H4 (cell line): ENCODE measurements at regions not wholly inside any gene's neighbourhood (a gene's known extent, or its start where the extent isn't known, plus 50 kb on each side); places are given as distances from the start of the nearest gene placed in this dataset.

Experiments
- DNase-seq: peaks from one replicate; pipeline ENCODE4 v3.0.0-alpha.2; 2015; ENCODE audit warnings: low spot score

DNA sequence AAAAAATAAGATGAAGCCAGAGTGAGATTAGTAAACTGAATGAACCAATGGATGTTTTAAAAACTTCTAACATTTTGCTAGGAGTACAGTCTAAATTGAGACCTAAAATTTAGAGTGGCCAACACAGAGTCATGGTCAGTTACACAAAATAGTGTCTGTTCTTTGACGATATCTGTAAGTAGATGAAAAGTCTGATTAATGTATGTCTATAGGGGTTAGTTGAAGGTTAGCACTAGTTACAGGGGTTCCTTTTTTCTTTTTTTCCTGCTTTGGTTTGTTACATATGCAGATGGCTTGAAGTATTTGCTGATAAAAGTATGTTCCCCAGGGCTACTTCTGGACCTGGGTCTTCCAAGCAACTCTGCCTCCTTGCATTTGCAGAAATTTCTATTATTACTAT lies 90.1 kb upstream of the MTPN start:
- DNase-seq = no peak

DNA sequence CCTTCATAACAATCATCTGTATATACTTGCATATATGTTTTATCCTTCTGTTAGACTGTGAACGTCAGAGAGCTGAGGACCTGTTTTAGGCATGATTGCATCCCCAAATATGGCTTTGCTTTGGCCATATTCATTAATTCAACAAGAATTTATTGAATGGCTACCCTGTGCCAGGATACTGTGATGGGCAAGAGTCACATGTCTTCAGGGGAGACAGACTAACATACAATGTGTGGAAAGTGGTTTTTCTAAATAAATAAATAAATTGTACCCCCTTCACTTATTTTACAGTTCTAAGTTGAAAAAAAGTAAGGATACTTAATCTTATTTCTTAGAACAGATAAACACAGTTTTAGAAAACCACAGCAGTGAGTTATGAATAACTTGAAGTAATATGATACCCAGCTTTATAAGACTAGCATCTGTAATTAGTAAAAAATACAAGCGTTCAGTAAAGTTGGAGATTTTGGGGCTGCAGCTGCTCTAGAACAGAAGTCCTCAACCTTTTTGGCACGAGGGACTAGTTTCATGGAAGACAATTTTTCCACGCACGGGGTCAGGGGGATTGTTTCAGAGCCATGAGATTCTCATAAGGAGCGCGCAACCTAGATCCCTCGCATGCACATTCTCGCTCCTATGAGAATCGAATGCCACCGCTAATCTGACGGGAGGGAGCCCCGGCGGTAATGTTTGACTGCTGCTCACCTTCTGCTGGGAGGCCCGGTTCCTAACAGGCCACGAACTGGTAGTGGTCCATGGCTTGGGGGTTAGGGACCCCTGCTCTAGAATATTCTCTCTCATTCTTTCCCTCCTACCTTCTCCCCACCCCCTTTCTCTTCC lies 89.4 kb upstream of the MTPN start:
- DNase-seq = no peak

DNA sequence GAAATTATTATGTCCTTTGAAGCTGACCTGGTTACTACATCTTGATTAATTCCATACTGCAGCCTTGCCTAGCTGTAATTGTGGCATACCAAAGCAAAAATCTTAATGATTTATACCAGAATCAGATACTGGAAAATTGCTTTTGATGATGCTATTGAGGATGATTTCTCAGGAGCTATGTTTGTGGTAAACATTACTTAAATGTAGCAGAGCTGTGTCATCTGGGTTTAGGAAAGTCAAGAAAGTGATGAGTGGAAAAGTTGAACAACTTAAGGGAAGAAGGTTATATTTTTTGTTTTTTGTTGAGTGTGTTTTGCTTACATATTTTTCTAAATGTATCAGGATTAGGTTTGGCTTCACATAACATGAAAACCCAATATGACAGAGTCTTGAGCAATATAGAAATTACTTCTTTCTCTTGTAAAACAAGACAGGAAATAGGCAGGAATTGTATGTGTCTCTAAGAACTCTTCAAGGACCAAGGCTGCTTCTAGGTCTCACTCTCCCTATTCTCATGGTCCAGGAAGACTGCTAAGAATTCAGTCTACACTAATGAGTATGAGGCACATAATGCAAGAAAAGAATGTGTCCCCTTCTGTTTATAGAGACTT lies 87.6 kb upstream of the MTPN start:
- no peak for DNase-seq

DNA sequence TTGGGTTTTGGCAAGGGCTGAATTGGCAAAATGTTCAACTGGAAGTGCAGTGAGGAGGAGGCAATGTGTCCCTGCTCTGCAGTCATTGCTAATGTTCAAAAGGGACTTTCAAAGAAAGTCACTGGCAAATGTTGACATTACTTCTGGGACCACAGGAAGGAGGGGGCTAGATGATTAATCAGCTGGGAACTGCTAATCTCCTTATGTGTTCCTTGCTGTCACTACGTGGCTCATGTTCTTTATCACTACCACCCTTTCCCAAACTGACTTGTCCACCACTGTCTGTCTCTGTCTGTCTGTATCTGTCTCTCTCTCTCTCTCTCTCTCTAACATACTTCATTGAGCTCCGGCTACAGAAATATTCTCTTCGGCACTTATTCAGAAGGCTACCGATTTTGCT lies 86.9 kb upstream of the MTPN start:
- DNase-seq = no peak

DNA sequence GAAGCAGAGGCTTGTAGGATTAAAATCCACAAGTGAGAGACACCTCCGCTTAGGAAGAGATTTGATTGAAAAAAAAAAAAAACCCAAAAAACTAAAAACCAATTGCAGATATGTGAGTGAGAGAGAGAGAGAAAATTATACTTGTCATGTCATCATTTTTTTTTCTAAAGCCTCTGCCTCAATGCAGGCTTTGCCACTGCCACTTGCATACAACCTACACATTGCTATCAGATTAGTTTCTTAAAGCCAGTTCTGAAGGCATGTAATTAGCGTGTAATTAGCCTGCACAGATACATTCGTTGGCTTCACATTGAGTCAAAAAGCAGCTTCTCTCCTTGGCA lies 86.1 kb upstream of the MTPN start:
- DNase-seq = no peak

DNA sequence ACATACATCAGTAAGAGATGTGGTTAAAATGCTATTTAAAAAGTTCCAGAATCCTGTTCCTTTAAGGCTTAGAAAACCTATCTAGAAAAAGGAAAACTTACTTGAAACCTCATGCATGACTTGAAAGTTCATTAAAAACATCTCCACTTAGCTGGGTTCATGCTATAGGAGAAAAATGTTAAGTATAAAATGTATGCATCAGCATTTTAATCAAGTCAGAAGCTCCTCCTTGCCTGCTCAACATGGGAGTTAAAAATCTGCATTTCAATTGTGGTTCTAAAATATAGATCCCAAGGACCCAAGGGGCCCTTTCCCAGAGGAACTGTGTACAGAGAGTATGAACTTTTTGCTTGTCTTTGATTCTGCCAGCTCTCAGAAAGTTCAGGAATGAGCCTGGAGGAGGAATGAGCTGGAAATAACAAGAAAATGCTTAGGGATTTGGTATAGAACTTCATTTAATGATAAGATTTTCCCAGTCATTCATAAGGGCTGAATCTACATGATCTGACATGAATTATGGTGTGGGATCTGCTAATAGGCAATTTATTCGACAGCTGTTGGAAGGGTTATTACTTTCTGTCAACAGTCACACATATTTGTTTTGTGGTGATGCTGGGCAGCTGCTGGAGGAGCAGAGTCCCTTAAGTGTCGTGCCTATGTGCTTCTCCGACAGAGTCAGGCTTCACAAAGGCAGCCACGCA lies 85.6 kb upstream of the MTPN start:
- DNase-seq = no peak

DNA sequence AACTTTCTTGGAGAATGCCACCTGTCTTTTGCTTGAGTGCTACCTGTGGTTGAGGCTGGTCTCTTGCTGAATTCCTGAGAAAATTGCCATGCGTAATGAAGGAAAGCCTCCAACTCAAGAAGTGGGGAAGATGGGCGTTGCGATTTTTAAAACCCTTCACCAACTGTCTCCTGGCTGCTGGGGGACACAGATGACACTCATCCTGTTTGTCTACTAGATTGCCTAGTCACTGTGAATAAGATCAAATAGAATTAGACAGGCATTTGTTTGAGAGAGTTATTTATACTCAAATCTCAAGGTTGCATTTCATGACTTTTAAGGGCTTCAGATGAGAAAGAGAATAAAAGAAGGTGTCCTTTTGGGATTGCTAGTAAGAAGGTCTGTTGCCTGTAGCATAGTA lies 84.3 kb upstream of the MTPN start:
- no peak for DNase-seq

- DNase-seq = no peak
Observed at GRCh38 chr7:136058546-136058945, 81.4 kb upstream of the MTPN start.

DNA sequence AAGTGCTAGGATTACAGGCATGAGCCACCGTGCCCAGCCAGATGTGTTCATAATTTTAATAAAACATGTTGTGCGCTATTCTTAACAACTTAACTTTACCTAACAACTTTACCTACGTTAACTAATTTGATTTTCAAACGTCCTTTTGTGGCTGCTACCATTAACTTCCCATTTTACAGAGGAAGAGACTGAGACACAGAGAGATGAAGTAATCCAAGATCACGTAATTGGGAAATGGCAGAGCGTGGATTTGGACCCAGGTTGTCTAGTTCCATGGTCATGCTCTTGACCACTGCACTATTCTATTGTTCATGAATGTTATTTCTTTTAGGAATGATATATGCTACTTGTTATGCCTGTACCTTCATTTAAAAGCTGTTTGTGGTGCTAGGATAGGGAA lies 80.3 kb upstream of the MTPN start:
- no peak for DNase-seq

DNA sequence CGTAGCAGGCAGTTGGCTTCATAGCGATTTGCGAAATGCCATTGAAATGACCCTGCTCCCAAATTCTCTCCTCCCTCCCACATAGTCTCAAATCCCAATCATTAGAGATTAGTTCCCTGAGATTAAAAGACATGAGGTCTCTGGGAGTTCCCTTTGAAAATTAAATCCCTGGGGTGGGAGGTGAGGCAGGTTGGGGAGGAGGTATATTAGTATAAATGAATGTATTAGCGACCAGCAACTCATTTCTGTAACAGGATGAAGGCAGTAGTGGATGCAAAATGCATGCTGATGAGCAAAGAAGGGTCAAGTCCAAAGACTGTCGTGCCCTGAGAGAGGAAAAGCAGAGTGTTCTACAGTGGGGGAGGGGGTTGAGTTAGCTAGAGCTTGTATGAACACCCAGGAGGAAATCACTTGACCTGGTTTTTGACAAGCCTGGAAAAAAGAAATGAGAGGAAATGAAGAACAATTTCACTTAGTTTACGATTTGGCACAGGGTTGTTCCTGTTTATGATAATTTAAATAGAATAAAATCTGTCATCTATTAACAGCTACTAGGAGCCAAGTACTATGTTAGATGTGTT lies 79.6 kb upstream of the MTPN start:
- no peak for DNase-seq

DNA sequence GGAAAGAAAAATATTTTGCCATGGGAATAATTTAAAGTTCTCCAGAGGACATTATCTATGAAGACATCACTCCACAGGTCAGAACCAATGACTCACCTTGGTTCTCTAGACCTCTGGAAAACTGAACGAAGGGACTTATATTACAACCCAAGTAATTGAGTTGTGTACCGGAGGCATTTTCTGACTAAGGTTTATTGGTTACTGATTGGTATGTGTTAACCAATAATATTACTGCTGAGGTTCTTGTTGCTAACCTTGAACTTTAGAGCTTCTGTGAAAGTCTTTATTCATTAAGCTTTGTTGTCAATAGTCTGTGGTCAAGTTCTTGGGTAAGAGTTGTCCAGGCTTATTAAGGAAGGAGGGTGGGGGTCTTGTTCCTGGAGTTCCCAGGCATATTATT lies 78.1 kb upstream of the MTPN start:
- DNase-seq = no peak

- no peak for DNase-seq
Observed at GRCh38 chr7:136053689-136054485, 76.7 kb upstream of the MTPN start.

DNA sequence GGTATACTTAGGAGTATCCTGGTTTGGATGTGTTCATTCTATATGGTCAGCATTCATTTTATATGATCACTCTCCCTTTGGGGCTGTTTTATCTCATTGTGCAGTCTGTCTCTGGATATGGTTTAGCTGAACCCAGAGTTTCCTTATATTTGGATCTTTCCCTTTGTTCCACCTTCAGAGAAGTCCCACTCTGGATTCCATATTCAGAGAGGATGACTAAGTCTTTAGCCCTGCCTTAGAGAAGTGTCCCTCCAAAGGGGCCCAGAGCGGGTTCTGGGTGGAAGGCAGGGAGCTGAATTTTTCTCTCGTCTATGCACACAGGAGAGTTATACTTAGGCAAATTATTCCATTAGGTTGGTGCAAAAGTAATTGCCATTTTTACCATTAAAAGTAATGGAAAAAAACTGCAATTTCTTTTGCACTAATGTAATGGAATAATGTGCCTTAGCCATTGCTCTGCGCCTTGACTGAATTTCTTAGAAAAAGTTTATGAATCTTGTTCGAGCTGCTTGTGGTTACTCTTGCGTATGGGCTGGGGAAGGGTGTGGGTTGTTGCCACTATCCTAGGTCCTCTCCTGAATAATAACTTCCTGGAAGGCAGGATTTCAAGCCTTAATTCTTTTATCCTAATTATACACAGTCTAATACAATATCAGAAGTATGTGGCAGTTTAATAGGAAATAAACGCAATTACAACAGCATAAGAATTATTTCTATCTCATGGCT lies 74.2 kb upstream of the MTPN start:
- no peak for DNase-seq

GRCh38 chr7:136050462-136050847 lies 73.3 kb upstream of the MTPN start:
- no peak for DNase-seq

- DNase-seq = no peak
Observed at GRCh38 chr7:136049818-136050461, 72.8 kb upstream of the MTPN start.

DNA sequence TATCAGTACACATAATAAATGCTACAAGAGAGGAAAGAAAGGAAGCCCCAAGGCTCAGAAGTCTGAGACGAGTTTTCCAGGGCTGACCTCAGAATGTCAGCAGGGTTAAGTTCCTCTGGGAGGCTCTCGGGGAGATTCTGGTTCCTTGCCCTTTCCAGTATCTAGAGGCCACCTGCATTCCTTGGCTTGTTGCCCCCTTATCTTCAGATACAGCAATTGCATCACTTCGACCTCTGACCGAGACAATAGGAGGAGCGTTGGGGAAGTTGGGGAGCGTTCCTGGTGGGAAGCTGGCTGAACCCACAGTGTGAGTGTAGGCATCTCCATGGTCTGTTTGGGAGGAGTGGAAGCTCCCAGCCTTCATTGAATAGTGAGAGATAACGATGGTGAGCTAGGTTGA lies 72.0 kb upstream of the MTPN start:
- no peak for DNase-seq

DNA sequence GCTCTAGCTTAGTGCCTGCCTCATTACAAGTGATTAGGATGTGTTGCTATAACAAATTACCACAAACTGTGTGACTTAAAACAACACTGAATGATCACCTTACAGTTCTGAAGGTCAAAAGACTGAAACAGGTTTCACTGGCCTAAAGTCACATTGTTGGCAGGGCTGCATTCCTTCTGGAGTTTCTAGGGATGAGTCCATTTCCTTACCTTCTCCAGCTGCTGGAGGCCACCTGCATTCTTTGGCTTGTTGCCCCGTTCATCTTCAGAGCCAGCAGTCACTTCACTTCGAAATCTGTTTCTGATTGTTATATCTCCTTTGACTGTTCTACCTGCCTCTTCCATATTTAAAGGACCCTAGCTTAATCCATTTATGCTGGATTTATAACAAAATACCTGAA lies 69.4 kb upstream of the MTPN start:
- DNase-seq = no peak

DNA sequence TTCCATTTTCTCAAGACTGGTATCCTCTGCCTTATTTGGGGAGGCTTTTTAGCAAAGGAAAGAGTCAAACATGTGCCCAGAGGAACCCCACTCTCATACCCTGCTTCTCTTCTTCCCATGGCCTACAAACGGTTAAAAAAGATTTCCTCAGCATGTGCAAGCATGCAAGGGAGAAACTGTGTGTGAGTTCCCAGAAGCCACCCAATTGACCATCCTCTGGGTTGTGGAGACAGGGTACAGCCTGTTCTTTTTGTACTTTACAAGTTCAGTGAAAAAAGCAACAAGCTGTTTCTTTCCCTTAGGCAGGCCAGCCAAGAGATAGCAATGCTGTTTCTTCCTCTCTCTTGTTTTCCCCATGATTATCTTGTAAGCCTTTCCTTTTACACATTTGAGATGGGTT lies 68.8 kb upstream of the MTPN start:
- DNase-seq = no peak

DNA sequence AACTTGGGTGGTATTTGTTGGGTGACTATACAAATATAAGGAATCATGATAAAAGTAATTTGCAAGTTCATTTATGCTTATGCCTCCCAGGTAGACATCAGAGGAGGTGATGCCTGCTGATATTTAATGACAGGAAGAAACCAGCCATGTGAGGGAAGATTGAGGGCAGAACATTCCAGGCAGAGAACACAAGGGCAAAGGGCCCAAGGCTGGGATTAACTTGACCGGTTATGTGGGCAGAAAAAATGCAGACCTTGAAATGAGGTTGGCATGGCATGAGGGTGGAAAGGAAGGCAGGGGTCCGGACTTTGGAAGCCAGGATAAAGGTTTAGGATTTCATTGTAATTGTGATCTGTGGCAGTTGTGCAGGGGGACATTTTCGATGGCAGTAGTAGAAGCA lies 68.0 kb upstream of the MTPN start:
- DNase-seq = no peak

- DNase-seq = no peak
Observed at GRCh38 chr7:136039577-136040345, 62.6 kb upstream of the MTPN start.
